ENCODE measurements at regions not wholly inside any gene's neighbourhood (a gene's known extent, or its start where the extent isn't known, plus 50 kb on each side); places are given as distances from the start of the nearest gene placed in this dataset.
A peak's percentile ranks its signal among the peaks of the same experiment; 100 is the strongest.

DNA sequence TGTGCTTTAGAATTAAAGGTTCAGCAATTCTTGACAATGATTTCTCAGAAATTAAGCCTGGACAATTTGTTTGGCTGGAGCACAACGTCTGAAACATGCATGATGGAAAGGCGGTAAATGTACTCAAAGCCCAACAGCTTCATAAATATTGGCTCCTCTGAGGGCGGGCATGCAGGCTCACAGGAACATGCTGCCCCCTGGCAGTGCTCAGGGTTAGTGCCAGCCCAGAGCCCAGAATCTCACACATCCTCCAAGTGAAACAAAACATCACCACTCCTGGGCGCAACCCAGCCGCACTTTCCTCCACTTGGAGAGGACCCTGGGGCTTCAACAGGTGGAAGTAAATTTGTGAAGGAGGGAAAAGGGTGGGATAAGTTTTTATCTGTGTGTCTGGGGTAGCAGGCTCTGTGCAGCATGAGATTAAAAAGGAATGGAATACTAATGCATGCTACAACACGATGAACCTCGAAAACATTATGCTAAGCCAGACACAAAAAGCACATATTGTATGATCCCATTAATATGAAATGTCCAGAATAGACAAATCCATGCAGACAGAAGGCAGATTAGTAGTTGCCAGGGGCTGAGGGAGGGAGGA, 54.1 kb upstream of the PTPRT start:
- TF ChIP-seq, protein P1, sequence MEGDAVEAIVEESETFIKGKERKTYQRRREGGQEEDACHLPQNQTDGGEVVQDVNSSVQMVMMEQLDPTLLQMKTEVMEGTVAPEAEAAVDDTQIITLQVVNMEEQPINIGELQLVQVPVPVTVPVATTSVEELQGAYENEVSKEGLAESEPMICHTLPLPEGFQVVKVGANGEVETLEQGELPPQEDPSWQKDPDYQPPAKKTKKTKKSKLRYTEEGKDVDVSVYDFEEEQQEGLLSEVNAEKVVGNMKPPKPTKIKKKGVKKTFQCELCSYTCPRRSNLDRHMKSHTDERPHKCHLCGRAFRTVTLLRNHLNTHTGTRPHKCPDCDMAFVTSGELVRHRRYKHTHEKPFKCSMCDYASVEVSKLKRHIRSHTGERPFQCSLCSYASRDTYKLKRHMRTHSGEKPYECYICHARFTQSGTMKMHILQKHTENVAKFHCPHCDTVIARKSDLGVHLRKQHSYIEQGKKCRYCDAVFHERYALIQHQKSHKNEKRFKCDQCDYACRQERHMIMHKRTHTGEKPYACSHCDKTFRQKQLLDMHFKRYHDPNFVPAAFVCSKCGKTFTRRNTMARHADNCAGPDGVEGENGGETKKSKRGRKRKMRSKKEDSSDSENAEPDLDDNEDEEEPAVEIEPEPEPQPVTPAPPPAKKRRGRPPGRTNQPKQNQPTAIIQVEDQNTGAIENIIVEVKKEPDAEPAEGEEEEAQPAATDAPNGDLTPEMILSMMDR (conservative IDR thresholded peaks at IDR 0.05; ENCODE audit: low read depth, low read length), result peak; percentile 51
- no peak for TF ChIP-seq EZH2 (IDR thresholded peaks at IDR 0.05; ENCODE audit: borderline replicate concordance, low read depth, low read length, poor library complexity, severe bottlenecking)
